Testis (tissue), 2 donors: ENCODE measurements at regions not wholly inside any gene's neighbourhood (a gene's known extent, or its start where the extent isn't known, plus 50 kb on each side); places are given as distances from the start of the nearest gene placed in this dataset.

Source experiments
- POLR2A ChIP-seq: fragments of 450-650 bp; IDR thresholded peaks from one replicate; pipeline ENCODE4 v1.6.1; 2017; ENCODE audit warnings: antibody characterized with exemption, mild to moderate bottlenecking, moderate library complexity
- TF ChIP-seq, protein P1 (sequence below), 3 experiments: fragments of 450-650 bp in 2 of 3; fragments of 200-600 bp in 1 of 3; sonication (generic) in 1 of 3; IDR thresholded peaks; one replicate each; pipeline ENCODE4 v1.5.1; 2016 to 2019; ENCODE audit warnings: antibody characterized with exemption in 3 of 3, mild to moderate bottlenecking in 2 of 3, moderate library complexity in 1 of 3

DNA sequence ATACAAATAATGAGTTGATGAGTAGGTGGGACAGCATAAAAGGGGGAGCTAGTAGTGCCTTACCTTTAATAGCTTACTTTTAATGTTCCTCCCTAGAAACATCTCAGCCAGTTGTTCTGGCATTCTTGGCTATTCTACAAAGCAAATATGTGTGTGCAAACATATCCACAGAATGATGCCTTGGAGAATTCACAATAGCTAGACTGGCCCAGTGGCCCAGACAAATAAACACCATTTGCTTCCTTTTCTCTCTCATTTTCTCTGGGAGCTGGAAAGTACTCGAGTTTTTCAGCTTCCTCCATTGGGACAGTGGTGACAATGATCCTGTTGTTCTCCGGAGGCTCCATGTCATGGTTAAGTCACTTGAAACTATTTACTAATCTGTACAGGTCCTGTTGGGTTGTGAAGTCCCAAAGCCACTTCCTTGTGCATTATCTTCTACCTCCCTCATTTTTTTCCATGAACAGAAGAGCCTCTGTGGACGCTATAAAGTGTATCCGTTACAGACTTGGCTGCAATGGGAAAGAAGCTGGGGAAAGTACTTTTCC is 122.9 kb downstream of the DMAC1 start:
- no peak for TF ChIP-seq POLR2A
- TF ChIP-seq, protein P1, sequence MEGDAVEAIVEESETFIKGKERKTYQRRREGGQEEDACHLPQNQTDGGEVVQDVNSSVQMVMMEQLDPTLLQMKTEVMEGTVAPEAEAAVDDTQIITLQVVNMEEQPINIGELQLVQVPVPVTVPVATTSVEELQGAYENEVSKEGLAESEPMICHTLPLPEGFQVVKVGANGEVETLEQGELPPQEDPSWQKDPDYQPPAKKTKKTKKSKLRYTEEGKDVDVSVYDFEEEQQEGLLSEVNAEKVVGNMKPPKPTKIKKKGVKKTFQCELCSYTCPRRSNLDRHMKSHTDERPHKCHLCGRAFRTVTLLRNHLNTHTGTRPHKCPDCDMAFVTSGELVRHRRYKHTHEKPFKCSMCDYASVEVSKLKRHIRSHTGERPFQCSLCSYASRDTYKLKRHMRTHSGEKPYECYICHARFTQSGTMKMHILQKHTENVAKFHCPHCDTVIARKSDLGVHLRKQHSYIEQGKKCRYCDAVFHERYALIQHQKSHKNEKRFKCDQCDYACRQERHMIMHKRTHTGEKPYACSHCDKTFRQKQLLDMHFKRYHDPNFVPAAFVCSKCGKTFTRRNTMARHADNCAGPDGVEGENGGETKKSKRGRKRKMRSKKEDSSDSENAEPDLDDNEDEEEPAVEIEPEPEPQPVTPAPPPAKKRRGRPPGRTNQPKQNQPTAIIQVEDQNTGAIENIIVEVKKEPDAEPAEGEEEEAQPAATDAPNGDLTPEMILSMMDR (IDR thresholded peaks at IDR 0.05): no peak
